Osteoblast (primary cell): ENCODE measurements at regions not wholly inside any gene's neighbourhood (a gene's known extent, or its start where the extent isn't known, plus 50 kb on each side); places are given as distances from the start of the nearest gene placed in this dataset.

Experiments
- DNase-seq: peaks from one replicate; pipeline ENCODE4 v3.0.0; 2011; ENCODE audit warnings: low spot score, mixed read lengths; ENCODE audit not compliant: insufficient read length; ENCODE audit errors: missing footprints
- H2AFZ ChIP-seq: 2 replicates; pipeline ENCODE4 v1.6.0; 2011; ENCODE audit warnings: mild to moderate bottlenecking, low read length
- H3K27ac ChIP-seq: 2 replicates; pipeline ENCODE4 v1.5.1; 2011; ENCODE audit warnings: mild to moderate bottlenecking, low read depth, low read length, moderate library complexity
- H3K27me3 ChIP-seq: 2 replicates; pipeline ENCODE4 v1.6.0; 2012; ENCODE audit warnings: mild to moderate bottlenecking, control low read depth, inconsistent platforms, low read length, moderate library complexity; ENCODE audit not compliant: insufficient read depth
- H3K36me3 ChIP-seq: 2 replicates; pipeline ENCODE4 v1.5.1; 2011; ENCODE audit warnings: mild to moderate bottlenecking, low read length, control low read depth, moderate library complexity; ENCODE audit not compliant: insufficient read depth
- H3K4me1 ChIP-seq: 2 replicates; pipeline ENCODE4 v1.5.1; 2011; ENCODE audit warnings: mild to moderate bottlenecking, low read length, control low read depth, moderate library complexity; ENCODE audit not compliant: insufficient read depth
- H3K4me2 ChIP-seq: 2 replicates; pipeline ENCODE4 v1.6.0; 2011; ENCODE audit warnings: mild to moderate bottlenecking, low read length; ENCODE audit not compliant: insufficient read depth
- H3K4me3 ChIP-seq: fragments of 200-600 bp; sonication (generic); 3 replicates; pipeline ENCODE4 v1.5.1; 2012; ENCODE audit warnings: mild to moderate bottlenecking, low read length, inconsistent platforms; ENCODE audit not compliant: insufficient read depth
- H3K79me2 ChIP-seq: 2 replicates; pipeline ENCODE4 v1.6.0; 2012; ENCODE audit warnings: mild to moderate bottlenecking, low read length, control low read depth, inconsistent platforms; ENCODE audit not compliant: insufficient read depth
- H3K9me3 ChIP-seq: 2 replicates; pipeline ENCODE4 v1.5.1; 2011; ENCODE audit warnings: low read depth, low read length, control low read depth
- H4K20me1 ChIP-seq: 2 replicates; pipeline ENCODE4 v1.6.0; 2012; ENCODE audit warnings: mild to moderate bottlenecking, low read length, control low read depth; ENCODE audit not compliant: insufficient read depth
- CTCF ChIP-seq: IDR thresholded peaks from 2 replicates; pipeline ENCODE4 v1.5.1; 2011; ENCODE audit warnings: mild to moderate bottlenecking, low read depth, low read length, moderate library complexity; ENCODE audit errors: extremely low read depth

GRCh38 chr18:27377251-27377650 is 192.1 kb upstream of the CHST9 start:
- no peak for TF ChIP-seq CTCF
- H3K4me1 ChIP-seq: no peaks in the 10 kb centered on the region
- no peak overlapping the region for H3K4me2 ChIP-seq
- no peak overlapping the region for H3K4me3 ChIP-seq
- no peaks in the 10 kb centered on the region for H3K9me3 ChIP-seq
- H3K36me3 ChIP-seq: no peaks in the 10 kb centered on the region
- no peak for DNase-seq
- no peaks in the 10 kb centered on the region for H3K27me3 ChIP-seq
- no peak overlapping the region for H2AFZ ChIP-seq
- no peaks in the 10 kb centered on the region for H3K79me2 ChIP-seq
- no peaks in the 10 kb centered on the region for H4K20me1 ChIP-seq
- H3K27ac ChIP-seq: no peak overlapping the region

- Histone ChIP-seq H3K27ac (no peak overlapping the region), H3K4me3 (no peak overlapping the region), H4K20me1 (no peaks in the 10 kb centered on the region), H3K4me2 (no peak overlapping the region), H3K9me3 (no peaks in the 10 kb centered on the region), H2AFZ (no peak overlapping the region), H3K79me2 (no peaks in the 10 kb centered on the region), H3K4me1 (no peaks in the 10 kb centered on the region), H3K27me3 (no peaks in the 10 kb centered on the region), H3K36me3 (no peaks in the 10 kb centered on the region)
- TF ChIP-seq CTCF: no peak
- no peak for DNase-seq
Observed at GRCh38 chr18:27372386-27372785, 187.3 kb upstream of the CHST9 start.

- Histone ChIP-seq H3K4me2 (no peak overlapping the region), H3K36me3 (no peaks in the 10 kb centered on the region), H2AFZ (no peak overlapping the region), H3K27me3 (no peaks in the 10 kb centered on the region), H3K79me2 (no peaks in the 10 kb centered on the region), H3K9me3 (no peaks in the 10 kb centered on the region), H3K4me1 (no peaks in the 10 kb centered on the region), H4K20me1 (no peaks in the 10 kb centered on the region), H3K27ac (no peak overlapping the region), H3K4me3 (no peak overlapping the region)
- no peak for DNase-seq
- no peak for TF ChIP-seq CTCF
Observed at GRCh38 chr18:27366665-27367064, 181.6 kb upstream of the CHST9 start.

GRCh38 chr18:27366151-27366550 is 181.0 kb upstream of the CHST9 start:
- Histone ChIP-seq H3K27me3 (no peaks in the 10 kb centered on the region), H4K20me1 (no peaks in the 10 kb centered on the region), H3K9me3 (no peaks in the 10 kb centered on the region), H3K4me3 (no peak overlapping the region), H3K4me1 (no peaks in the 10 kb centered on the region), H2AFZ (no peak overlapping the region), H3K79me2 (no peaks in the 10 kb centered on the region), H3K36me3 (no peaks in the 10 kb centered on the region), H3K4me2 (no peak overlapping the region), H3K27ac (no peak overlapping the region)
- TF ChIP-seq CTCF: no peak
- no peak for DNase-seq
